ENCODE measurements at regions not wholly inside any gene's neighbourhood (a gene's known extent, or its start where the extent isn't known, plus 50 kb on each side); places are given as distances from the start of the nearest gene placed in this dataset.

GRCh38 chr4:15345134-15345533 lies 82.7 kb upstream of the C1QTNF7 start:
- no peaks in the 10 kb centered on the region for H3K27me3 ChIP-seq

GRCh38 chr4:15348236-15348635 lies 79.6 kb upstream of the C1QTNF7 start:
- Histone ChIP-seq H3K27me3 (no peaks in the 10 kb centered on the region), H3K4me2 (no peak overlapping the region), H3K9me2 (replicated peaks; ENCODE audit: insufficient read depth) (no peaks in the 10 kb centered on the region), H3K79me2 (no peaks in the 10 kb centered on the region), H2AFZ (no peak overlapping the region), H3K4me1 (ENCODE audit: insufficient read depth) (peaks cover 32% of the 10 kb centered on the region), H4K20me1 (ENCODE audit: insufficient read depth, poor library complexity, severe bottlenecking) (no peaks in the 10 kb centered on the region), H3K36me3 (replicated peaks; ENCODE audit: insufficient read depth, low read depth) (no peaks in the 10 kb centered on the region), H3K9me3 (ENCODE audit: low read depth) (no peaks in the 10 kb centered on the region), H3K4me3 (no peak overlapping the region), H3K27ac (no peak overlapping the region)
- DNase-seq (ENCODE audit: low spot score) = no peak
- WGBS (ENCODE audit: low lambda C conversion rate, missing lambda C conversion rate) = 11% methylated on average over 1 of the region's 1 CpG
- TF ChIP-seq EZH2phosphoT487 (IDR thresholded peaks at IDR 0.05; ENCODE audit: low read depth, severe bottlenecking, unreplicated experiment) (no peak), CTCF (IDR thresholded peaks at IDR 0.05; ENCODE audit: poor library complexity) (no peak), EZH2 (IDR thresholded peaks at IDR 0.05; ENCODE audit: borderline replicate concordance) (no peak)

More at GRCh38 chr4:15345134-15345533, 82.7 kb upstream of the C1QTNF7 start:
- TF ChIP-seq EZH2phosphoT487 (IDR thresholded peaks at IDR 0.05; ENCODE audit: low read depth, severe bottlenecking, unreplicated experiment) (no peak), EZH2 (IDR thresholded peaks at IDR 0.05; ENCODE audit: borderline replicate concordance) (no peak), CTCF (IDR thresholded peaks at IDR 0.05; ENCODE audit: poor library complexity) (no peak)
- Histone ChIP-seq H3K9me2 (replicated peaks; ENCODE audit: insufficient read depth) (no peaks in the 10 kb centered on the region), H2AFZ (no peak overlapping the region), H3K9me3 (ENCODE audit: low read depth) (no peaks in the 10 kb centered on the region), H3K4me3 (no peak overlapping the region), H3K36me3 (replicated peaks; ENCODE audit: insufficient read depth, low read depth) (no peaks in the 10 kb centered on the region), H3K27ac (no peak overlapping the region), H3K4me2 (no peak overlapping the region), H3K4me1 (ENCODE audit: insufficient read depth) (peaks cover 39% of the 10 kb centered on the region), H3K79me2 (no peaks in the 10 kb centered on the region), H4K20me1 (ENCODE audit: insufficient read depth, poor library complexity, severe bottlenecking) (no peaks in the 10 kb centered on the region)
- WGBS (ENCODE audit: low lambda C conversion rate, missing lambda C conversion rate) = 52% methylated on average over 3 of the region's 3 CpGs
- no peak for DNase-seq (ENCODE audit: low spot score)

- Histone ChIP-seq H3K27ac (no peak overlapping the region), H3K4me2 (no peak overlapping the region), H3K36me3 (replicated peaks; ENCODE audit: insufficient read depth, low read depth) (no peaks in the 10 kb centered on the region), H3K9me2 (replicated peaks; ENCODE audit: insufficient read depth) (no peaks in the 10 kb centered on the region), H3K27me3 (no peaks in the 10 kb centered on the region), H4K20me1 (ENCODE audit: insufficient read depth, poor library complexity, severe bottlenecking) (no peaks in the 10 kb centered on the region), H3K4me1 (ENCODE audit: insufficient read depth) (peaks cover 31% of the 10 kb centered on the region), H3K79me2 (no peaks in the 10 kb centered on the region), H3K9me3 (ENCODE audit: low read depth) (no peaks in the 10 kb centered on the region), H2AFZ (no peak overlapping the region), H3K4me3 (no peak overlapping the region)
- 77% methylated on average over 1 of the region's 1 CpG for WGBS (ENCODE audit: low lambda C conversion rate, missing lambda C conversion rate)
- DNase-seq (ENCODE audit: low spot score) = no peak
- TF ChIP-seq EZH2 (IDR thresholded peaks at IDR 0.05; ENCODE audit: borderline replicate concordance) (no peak), EZH2phosphoT487 (IDR thresholded peaks at IDR 0.05; ENCODE audit: low read depth, severe bottlenecking, unreplicated experiment) (no peak), CTCF (IDR thresholded peaks at IDR 0.05; ENCODE audit: poor library complexity) (no peak)
Measured at GRCh38 chr4:15348695-15349094, 79.1 kb upstream of the C1QTNF7 start.

- H3K4me2 ChIP-seq = no peak overlapping the region
- peaks cover 24% of the 10 kb centered on the region for H3K4me1 ChIP-seq (ENCODE audit: insufficient read depth)
- no peak overlapping the region for H3K4me3 ChIP-seq
Measured at GRCh38 chr4:15349531-15349935, 78.3 kb upstream of the C1QTNF7 start.

More at GRCh38 chr4:15349531-15349935, 78.3 kb upstream of the C1QTNF7 start:
- Histone ChIP-seq H3K9me3 (ENCODE audit: low read depth) (no peaks in the 10 kb centered on the region), H3K9me2 (replicated peaks; ENCODE audit: insufficient read depth) (no peaks in the 10 kb centered on the region), H3K36me3 (replicated peaks; ENCODE audit: insufficient read depth, low read depth) (no peaks in the 10 kb centered on the region), H3K79me2 (no peaks in the 10 kb centered on the region), H3K27me3 (no peaks in the 10 kb centered on the region), H2AFZ (no peak overlapping the region), H3K27ac (no peak overlapping the region), H4K20me1 (ENCODE audit: insufficient read depth, poor library complexity, severe bottlenecking) (no peaks in the 10 kb centered on the region)
- DNase-seq (ENCODE audit: low spot score) = no peak
- WGBS (ENCODE audit: low lambda C conversion rate, missing lambda C conversion rate) = 43% methylated on average over 3 of the region's 3 CpGs
- TF ChIP-seq EZH2 (IDR thresholded peaks at IDR 0.05; ENCODE audit: borderline replicate concordance) (no peak), EZH2phosphoT487 (IDR thresholded peaks at IDR 0.05; ENCODE audit: low read depth, severe bottlenecking, unreplicated experiment) (no peak), CTCF (IDR thresholded peaks at IDR 0.05; ENCODE audit: poor library complexity) (no peak)
